Large intestine (tissue), 3 donors: ENCODE measurements at regions not wholly inside any gene's neighbourhood (a gene's known extent, or its start where the extent isn't known, plus 50 kb on each side); places are given as distances from the start of the nearest gene placed in this dataset.
A peak's percentile ranks its signal among the peaks of the same experiment; 100 is the strongest.

Source experiments
- DNase-seq, 2 donors: peaks; one replicate each; pipeline versions ENCODE4 v3.0.0 to v3.0.0-alpha.2; 2013
- H3K27ac ChIP-seq: one replicate; pipeline ENCODE4 v1.5.1; 2013; ENCODE audit warnings: low read length
- H3K27me3 ChIP-seq: 2 replicates; pipeline ENCODE4 v1.6.1; 2013; ENCODE audit warnings: low read length; ENCODE audit not compliant: control insufficient read depth, insufficient read depth
- H3K36me3 ChIP-seq: 2 replicates; pipeline ENCODE4 v1.6.1; 2013; ENCODE audit warnings: low read length; ENCODE audit not compliant: control insufficient read depth, insufficient read depth
- H3K4me1 ChIP-seq: one replicate; pipeline ENCODE4 v1.6.1; 2013; ENCODE audit warnings: low read length; ENCODE audit not compliant: control insufficient read depth, insufficient read depth
- H3K4me3 ChIP-seq: one replicate; pipeline ENCODE4 v1.5.1; 2013; ENCODE audit warnings: low read length
- H3K9me3 ChIP-seq: one replicate; pipeline ENCODE4 v1.6.1; 2013; ENCODE audit warnings: mild to moderate bottlenecking, low read depth, low read length, moderate library complexity; ENCODE audit not compliant: control insufficient read depth
- WGBS: methylation state at CpG from one replicate; pipeline ENCODE4 v1.1.5; 2013; ENCODE audit warnings: low lambda C conversion rate; ENCODE audit not compliant: insufficient coverage; 5-methylcytosine and 5-hydroxymethylcytosine counted together

DNA sequence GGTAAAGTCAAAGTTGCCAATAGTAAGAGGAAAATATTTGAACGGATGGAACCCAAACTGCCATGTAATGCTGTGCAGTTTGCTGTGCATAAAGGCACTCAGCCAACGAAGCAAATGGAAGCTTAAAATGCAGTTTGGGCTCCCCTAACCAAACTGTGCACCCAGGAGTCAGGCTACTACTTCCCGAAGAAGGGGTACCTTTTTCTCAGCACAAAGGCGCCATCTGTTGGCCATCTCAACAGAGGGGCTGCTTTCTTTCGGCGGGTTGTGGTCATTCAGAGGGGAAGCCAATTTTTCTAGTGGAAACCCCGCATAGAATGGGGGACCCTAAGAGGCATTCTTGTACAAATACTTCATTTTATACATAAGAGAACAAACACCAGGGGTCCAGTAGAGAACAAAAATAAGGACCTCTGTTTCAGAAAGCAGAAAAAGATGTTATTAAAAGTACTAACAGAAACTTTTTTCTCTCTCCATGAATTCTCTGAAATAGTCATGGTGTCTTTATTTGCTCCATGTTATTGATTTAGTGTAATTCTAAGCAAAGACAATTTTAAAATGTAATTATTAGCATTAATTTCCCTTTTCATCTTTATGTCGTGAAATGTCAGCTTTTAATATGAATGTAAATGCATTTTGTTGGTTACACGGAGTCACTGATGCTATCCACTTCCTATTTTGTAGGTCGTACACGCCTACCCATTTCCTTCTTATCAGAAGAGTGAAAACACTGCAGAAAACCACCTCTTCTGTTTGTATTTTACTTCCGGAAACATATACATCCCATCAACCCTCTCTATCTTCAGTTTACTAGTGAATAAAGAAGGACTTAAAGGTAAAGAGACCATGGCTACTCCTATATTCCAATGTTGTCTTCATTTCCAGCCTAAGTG, 453.3 kb downstream of the KCNJ2 start:
- Histone ChIP-seq H3K4me3 (no peak overlapping the region), H3K4me1 (no peaks in the 10 kb centered on the region), H3K27me3 (peaks cover 2% of the 10 kb centered on the region), H3K27ac (no peak overlapping the region), H3K9me3 (no peaks in the 10 kb centered on the region), H3K36me3 (no peaks in the 10 kb centered on the region)
- WGBS = 88% methylated on average over 1 of the region's 12 CpGs
- DNase-seq = no peak

DNA sequence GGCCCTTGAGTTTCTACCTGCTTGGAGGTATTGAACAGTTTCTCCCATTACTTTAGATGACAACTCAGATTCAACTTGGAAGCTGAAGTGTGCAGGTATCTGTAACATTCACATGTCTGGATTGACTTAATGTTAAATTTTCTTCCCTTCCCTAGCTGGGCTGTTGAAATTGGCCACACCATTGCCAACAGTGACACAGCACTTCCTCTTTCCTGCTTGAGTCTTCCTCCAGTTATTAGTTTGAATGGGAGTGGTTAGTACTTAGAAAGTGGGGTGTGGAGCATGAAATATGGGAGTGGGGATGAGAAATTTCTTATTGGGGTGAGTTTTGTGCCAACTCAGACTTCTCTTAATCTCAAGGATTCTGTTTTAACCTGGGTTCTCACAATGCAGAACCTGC, 454.9 kb downstream of the KCNJ2 start:
- no peak overlapping the region for H3K27ac ChIP-seq
- no peaks in the 10 kb centered on the region for H3K4me1 ChIP-seq
- peaks cover 2% of the 10 kb centered on the region for H3K27me3 ChIP-seq
- H3K9me3 ChIP-seq = no peaks in the 10 kb centered on the region
- no peak overlapping the region for H3K4me3 ChIP-seq
- no peaks in the 10 kb centered on the region for H3K36me3 ChIP-seq
- no peak for DNase-seq

DNA sequence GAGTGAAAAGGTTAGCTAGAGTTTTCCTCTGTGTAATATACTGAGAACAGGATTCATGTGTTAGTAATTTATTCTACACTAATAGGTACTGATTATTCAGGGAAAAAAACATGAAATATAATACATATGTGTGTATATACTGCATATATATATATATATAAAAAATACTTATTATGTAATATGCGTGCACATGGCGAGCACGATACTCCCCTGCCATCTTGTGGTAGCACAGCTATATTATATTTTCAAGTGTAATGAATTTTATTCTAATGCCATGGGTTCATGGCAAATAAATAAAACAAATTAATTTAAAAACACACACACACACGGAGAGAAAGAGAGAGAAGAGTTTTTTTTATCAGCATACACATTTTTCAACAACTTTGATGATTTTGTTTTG, 460.6 kb downstream of the KCNJ2 start:
- Histone ChIP-seq H3K27ac (no peak overlapping the region), H3K4me3 (no peak overlapping the region), H3K4me1 (no peaks in the 10 kb centered on the region), H3K27me3 (no peaks in the 10 kb centered on the region), H3K9me3 (no peaks in the 10 kb centered on the region), H3K36me3 (no peaks in the 10 kb centered on the region)
- DNase-seq = no peak
- WGBS = 83% methylated on average over 1 of the region's 4 CpGs

DNA sequence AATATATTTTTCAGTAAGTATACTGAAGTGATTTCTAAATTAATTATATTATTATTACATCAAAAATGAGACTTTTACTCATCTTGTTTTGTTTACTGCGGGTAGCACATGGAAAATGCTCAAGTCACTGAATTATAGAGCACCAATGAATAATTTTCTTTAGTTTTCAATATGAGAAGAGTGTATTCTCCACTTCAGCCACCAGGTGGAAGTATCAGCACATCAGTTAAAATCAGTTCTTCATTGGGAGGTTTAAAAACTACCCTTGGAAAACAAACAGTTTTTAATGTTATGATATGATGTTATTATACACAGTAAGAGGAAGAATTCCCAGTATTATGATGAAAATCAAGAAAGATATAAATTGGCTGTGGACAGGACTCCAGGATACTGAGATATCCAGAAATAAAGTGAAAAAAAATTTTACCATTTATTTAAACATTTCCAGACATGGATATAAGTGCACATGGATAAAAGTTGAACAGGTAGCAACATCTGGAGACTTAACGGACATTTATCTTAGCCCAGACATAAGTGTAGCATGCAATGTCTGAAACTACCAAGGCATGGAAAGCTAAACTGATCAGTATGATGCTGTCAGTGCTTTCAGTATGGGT, 467.3 kb downstream of the KCNJ2 start:
- Histone ChIP-seq H3K36me3 (no peaks in the 10 kb centered on the region), H3K4me3 (no peak overlapping the region), H3K27me3 (peaks cover 2% of the 10 kb centered on the region), H3K4me1 (no peaks in the 10 kb centered on the region), H3K9me3 (no peaks in the 10 kb centered on the region), H3K27ac (no peak overlapping the region)
- peak in 1 of 2 donors; percentile 11 for DNase-seq
- WGBS = 20% methylated on average over 1 of the region's 2 CpGs

DNA sequence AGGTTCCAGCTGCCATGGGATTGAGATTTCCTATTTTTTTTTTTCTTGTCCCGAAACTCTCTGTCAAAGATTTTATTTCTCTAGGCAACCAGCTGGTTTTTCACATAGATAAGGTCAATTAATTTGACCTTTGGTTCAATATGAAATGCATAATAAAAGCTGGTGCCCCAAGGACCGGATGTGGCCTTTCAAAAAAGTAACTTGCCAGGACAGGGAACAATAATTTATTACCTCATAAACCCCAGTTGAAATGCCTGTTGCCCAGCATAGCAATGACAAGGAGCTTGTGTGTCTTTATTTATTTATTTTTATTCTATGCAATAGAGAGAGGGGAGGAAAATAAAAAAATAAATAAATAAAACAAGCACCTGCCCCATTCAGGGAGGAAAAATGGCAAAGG, 472.7 kb downstream of the KCNJ2 start:
- Histone ChIP-seq H3K27me3 (peaks cover 2% of the 10 kb centered on the region), H3K9me3 (no peaks in the 10 kb centered on the region), H3K27ac (no peak overlapping the region), H3K4me3 (no peak overlapping the region), H3K36me3 (no peaks in the 10 kb centered on the region), H3K4me1 (no peaks in the 10 kb centered on the region)
- no peak for DNase-seq
- 60% methylated on average over 1 of the region's 2 CpGs for WGBS

DNA sequence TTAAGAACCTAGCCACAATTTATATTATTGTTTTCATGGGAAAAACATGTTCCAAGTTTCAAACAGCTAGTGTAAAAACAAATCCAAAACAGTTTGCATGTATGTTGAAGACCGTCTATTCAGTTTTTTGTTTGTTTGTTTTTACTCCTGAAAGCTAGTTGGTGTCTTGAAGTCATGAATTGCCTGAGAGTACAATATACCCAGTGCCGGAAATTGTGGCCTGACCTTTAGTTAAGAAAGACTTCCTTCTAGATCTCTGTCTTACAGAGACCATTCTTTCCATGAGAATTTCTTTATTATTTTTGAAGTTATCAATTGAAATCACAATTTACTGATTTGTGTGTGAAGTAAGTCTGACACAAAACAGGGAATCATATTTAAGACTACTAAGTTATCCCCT, 474.8 kb downstream of the KCNJ2 start:
- DNase-seq = no peak

DNA sequence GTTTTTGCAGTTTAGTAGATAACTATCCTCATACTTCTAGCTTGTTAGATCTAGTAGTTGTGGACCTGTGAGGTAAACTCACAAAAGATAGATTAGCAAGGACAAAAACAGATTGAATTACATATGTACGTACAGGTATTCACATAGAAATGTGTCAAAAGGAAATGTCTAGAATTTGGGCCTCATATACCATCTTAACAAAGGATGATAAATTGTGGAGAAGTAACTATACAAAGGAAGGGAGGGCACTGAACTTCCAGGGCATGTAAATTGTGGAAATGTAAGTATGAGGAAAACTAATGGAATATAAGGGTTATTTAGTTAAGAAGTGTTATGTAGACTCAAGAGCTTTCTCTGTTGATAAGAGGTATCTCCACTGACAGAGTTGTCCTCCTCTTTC, 477.3 kb downstream of the KCNJ2 start:
- H3K36me3 ChIP-seq = no peaks in the 10 kb centered on the region
- H3K27ac ChIP-seq = no peak overlapping the region
- no peaks in the 10 kb centered on the region for H3K4me1 ChIP-seq
- 100% methylated on average over 1 of the region's 1 CpG for WGBS
- no peak overlapping the region for H3K4me3 ChIP-seq
- no peak for DNase-seq
- no peaks in the 10 kb centered on the region for H3K9me3 ChIP-seq
- H3K27me3 ChIP-seq = no peaks in the 10 kb centered on the region

More for the DNA sequence above, 474.8 kb downstream of the KCNJ2 start:
- Histone ChIP-seq H3K4me3 (no peak overlapping the region), H3K27me3 (no peaks in the 10 kb centered on the region), H3K9me3 (no peaks in the 10 kb centered on the region), H3K4me1 (no peaks in the 10 kb centered on the region), H3K27ac (no peak overlapping the region), H3K36me3 (no peaks in the 10 kb centered on the region)
- 80% methylated on average over 1 of the region's 2 CpGs for WGBS

DNA sequence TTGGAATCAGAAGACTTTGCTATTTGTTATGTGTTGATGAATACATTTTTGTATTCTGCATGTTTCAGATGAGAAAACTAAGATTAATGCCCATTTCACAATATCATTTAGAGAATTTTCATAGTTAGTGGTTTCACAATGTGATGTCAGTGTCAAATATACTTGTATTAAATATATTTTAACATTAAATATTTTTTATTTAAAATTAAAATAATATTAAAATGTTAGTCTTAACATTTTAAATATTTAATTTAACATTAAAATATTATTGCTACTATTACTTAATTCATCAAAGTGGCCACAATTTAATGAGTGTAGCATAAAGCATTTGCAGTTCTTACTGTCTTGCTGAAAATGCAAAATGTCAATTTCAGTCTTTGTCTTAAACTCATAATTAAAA, 478.8 kb downstream of the KCNJ2 start:
- no peak overlapping the region for H3K27ac ChIP-seq
- H3K36me3 ChIP-seq = no peaks in the 10 kb centered on the region
- no peak for DNase-seq
- no peaks in the 10 kb centered on the region for H3K9me3 ChIP-seq
- no peak overlapping the region for H3K4me3 ChIP-seq
- no peaks in the 10 kb centered on the region for H3K27me3 ChIP-seq
- no peaks in the 10 kb centered on the region for H3K4me1 ChIP-seq

DNA sequence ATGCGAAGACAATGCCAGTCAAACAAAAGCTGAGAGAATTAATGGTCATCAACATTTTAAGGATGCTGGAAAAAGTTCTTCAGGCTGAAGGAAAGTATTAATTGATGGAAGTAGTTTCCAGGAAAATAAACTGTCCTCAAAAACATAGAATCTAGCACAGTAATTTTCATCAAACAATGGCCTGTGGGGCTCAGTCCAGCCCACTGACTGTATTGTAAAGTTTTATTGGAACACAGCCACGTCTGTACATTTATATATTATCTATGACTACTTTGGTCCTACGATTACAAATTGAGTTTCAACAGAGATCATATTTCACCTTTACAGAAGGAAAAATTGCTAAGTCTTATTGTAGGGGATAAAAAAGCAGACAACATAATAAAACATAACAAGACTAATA, 484.5 kb downstream of the KCNJ2 start:
- 100% methylated on average over 1 of the region's 3 CpGs for WGBS
- H3K4me3 ChIP-seq = no peak overlapping the region
- no peaks in the 10 kb centered on the region for H3K27me3 ChIP-seq
- H3K9me3 ChIP-seq = no peaks in the 10 kb centered on the region
- no peaks in the 10 kb centered on the region for H3K36me3 ChIP-seq
- DNase-seq = no peak
- no peak overlapping the region for H3K27ac ChIP-seq
- H3K4me1 ChIP-seq = no peaks in the 10 kb centered on the region

DNA sequence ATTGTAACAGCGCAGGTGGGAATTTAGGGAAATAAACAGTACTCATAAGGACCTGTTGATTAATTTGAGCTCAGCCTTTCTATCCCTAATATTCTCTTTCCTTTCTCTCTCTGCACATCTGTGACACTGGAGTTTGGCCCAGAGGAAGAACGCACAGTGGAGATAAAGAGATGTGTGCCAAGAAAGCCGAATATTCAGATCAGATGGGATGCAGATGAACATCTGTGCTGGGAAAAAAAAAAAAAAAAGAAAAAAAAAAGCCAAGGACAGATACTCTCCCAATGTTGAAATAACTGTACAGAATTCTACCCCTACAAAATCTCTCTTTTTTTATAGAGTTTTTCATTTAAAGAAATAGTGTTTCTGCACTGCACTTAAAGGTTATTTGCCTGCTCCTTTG, 485.4 kb downstream of the KCNJ2 start:
- no peak for DNase-seq
- H3K36me3 ChIP-seq = no peaks in the 10 kb centered on the region
- no peaks in the 10 kb centered on the region for H3K4me1 ChIP-seq
- H3K9me3 ChIP-seq = no peaks in the 10 kb centered on the region
- no peaks in the 10 kb centered on the region for H3K27me3 ChIP-seq
- H3K27ac ChIP-seq = no peak overlapping the region
- H3K4me3 ChIP-seq = no peak overlapping the region
- 80% methylated on average over 1 of the region's 3 CpGs for WGBS
